ENCODE measurements at regions not wholly inside any gene's neighbourhood (a gene's known extent, or its start where the extent isn't known, plus 50 kb on each side); places are given as distances from the start of the nearest gene placed in this dataset.

DNA sequence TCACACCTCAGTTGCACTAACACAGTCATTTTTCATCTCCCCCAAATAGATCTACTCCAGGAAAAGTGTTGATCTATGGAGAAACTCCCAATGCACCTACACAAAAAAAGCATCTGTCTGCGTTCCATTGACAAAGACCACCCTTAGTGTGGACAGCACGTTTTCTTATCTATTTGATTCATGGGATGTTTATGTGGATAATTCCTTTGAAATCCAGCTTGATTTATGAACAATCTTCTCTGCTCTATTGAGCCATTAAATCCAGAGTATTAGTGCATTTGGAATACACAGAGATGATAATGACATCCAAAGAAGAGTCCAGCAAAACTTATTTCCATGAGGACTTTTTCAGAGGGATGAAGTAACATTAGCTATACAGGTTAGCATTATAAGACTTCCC lies 1221.9 kb upstream of the NXPH2 start:
- no peak overlapping the region for H3K4me3 Mint-ChIP-seq (ENCODE audit: unreplicated experiment)
- DNase-seq (ENCODE audit: unreplicated experiment), result no peak
- TF ChIP-seq, protein P1, sequence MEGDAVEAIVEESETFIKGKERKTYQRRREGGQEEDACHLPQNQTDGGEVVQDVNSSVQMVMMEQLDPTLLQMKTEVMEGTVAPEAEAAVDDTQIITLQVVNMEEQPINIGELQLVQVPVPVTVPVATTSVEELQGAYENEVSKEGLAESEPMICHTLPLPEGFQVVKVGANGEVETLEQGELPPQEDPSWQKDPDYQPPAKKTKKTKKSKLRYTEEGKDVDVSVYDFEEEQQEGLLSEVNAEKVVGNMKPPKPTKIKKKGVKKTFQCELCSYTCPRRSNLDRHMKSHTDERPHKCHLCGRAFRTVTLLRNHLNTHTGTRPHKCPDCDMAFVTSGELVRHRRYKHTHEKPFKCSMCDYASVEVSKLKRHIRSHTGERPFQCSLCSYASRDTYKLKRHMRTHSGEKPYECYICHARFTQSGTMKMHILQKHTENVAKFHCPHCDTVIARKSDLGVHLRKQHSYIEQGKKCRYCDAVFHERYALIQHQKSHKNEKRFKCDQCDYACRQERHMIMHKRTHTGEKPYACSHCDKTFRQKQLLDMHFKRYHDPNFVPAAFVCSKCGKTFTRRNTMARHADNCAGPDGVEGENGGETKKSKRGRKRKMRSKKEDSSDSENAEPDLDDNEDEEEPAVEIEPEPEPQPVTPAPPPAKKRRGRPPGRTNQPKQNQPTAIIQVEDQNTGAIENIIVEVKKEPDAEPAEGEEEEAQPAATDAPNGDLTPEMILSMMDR (IDR thresholded peaks at IDR 0.05; ENCODE audit: unreplicated experiment), result no peak
- intact Hi-C loops (cut with micrococcal nuclease), result no loop called here
- CTCF ChIA-PET, result interaction anchor here (0.6 kb wide), 1 partner anchor 859 kb away, joined by 4 read pairs; no protein-coding TSS in a partner anchor
- H3K4me1 Mint-ChIP-seq (ENCODE audit: insufficient read depth, unreplicated experiment), result no peaks in the 10 kb centered on the region
- no peaks in the 10 kb centered on the region for H3K36me3 Mint-ChIP-seq (ENCODE audit: insufficient read depth, unreplicated experiment)
- no TSS peak for BruUV-seq (replicated peaks)
- peaks cover 7% of the 10 kb centered on the region for H3K9me3 Mint-ChIP-seq (ENCODE audit: unreplicated experiment)
- H3K27ac Mint-ChIP-seq (ENCODE audit: low read depth, unreplicated experiment), result no peak overlapping the region
- POLR2A ChIA-PET, result no interaction called here
- peaks cover 47% of the 10 kb centered on the region for H3K27me3 Mint-ChIP-seq (ENCODE audit: insufficient read depth, unreplicated experiment)

DNA sequence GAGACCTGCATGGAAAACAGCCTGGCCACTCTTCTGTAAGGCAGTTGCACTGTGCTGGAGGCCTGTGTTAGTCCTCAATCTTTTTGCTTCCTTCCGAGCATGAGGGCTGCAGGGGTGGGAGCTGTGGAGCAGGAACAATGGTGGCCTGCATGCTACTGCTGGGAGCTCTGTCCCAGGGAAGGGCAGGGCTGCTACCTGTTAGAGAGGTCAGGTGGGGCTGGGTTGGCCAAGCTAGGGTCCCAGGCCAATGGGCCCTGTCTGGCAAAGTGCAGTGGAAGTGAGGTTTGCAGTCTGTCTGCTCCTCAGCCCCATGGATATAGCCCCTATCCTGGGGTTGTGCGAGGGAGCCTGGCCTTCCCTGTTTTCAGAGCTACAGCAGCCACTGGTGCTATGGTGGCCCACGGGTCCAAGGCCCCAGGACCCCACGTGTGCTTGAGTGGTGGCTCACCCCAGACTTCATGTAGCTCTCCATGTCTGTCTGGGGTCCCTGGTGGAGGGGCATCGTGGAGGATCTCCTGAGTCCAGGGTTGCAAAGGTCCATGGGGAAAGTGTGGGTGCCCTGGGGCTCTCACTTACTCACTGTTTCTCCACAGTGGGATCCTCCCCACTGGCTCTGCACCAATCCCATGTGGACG lies 1212.6 kb upstream of the NXPH2 start:
- H3K4me3 Mint-ChIP-seq (ENCODE audit: unreplicated experiment), result no peak overlapping the region
- CTCF ChIA-PET, result interaction anchor here (0.7 kb wide), 1 partner anchor 1349 kb away, joined by 3 read pairs; no protein-coding TSS in a partner anchor
- no peak for DNase-seq (ENCODE audit: unreplicated experiment)
- intact Hi-C loops (cut with micrococcal nuclease), result no loop called here
- no TSS peak for BruUV-seq (replicated peaks)
- peaks cover 17% of the 10 kb centered on the region for H3K27me3 Mint-ChIP-seq (ENCODE audit: insufficient read depth, unreplicated experiment)
- H3K36me3 Mint-ChIP-seq (ENCODE audit: insufficient read depth, unreplicated experiment), result peaks cover 6% of the 10 kb centered on the region
- H3K9me3 Mint-ChIP-seq (ENCODE audit: unreplicated experiment), result no peaks in the 10 kb centered on the region
- no peak overlapping the region for H3K27ac Mint-ChIP-seq (ENCODE audit: low read depth, unreplicated experiment)
- TF ChIP-seq, protein P1 (IDR thresholded peaks at IDR 0.05; ENCODE audit: unreplicated experiment), result no peak
- POLR2A ChIA-PET, result no interaction called here
- H3K4me1 Mint-ChIP-seq (ENCODE audit: insufficient read depth, unreplicated experiment), result no peaks in the 10 kb centered on the region

DNA sequence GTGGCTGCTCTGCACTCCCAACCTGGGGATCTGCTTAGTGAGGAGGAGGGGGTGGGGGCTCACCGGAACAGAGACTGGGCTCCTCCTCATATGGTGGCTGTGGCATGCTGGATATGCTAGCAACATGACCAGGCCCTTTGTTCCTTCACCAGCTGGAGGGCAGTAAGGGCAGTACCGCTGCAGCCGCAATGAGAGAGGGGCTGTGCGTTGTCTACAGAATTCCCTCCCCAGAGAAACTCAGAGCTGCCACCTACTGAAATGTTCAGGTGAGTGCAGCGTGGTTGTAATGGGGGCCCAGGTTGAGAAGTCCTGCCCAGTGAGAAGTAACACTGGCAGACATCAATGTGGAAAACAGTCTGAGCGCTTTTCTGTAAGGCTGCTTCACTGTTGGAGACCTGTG lies 1211.9 kb upstream of the NXPH2 start:
- DNase-seq (ENCODE audit: unreplicated experiment), result no peak
- Mint-ChIP-seq H3K36me3 (ENCODE audit: insufficient read depth, unreplicated experiment) (peaks cover 6% of the 10 kb centered on the region), H3K4me1 (ENCODE audit: insufficient read depth, unreplicated experiment) (no peaks in the 10 kb centered on the region), H3K9me3 (ENCODE audit: unreplicated experiment) (no peaks in the 10 kb centered on the region), H3K27ac (ENCODE audit: low read depth, unreplicated experiment) (no peak overlapping the region), H3K4me3 (ENCODE audit: unreplicated experiment) (no peak overlapping the region), H3K27me3 (ENCODE audit: insufficient read depth, unreplicated experiment) (peaks cover 15% of the 10 kb centered on the region)
- BruUV-seq (replicated peaks), result no TSS peak
- POLR2A ChIA-PET, result no interaction called here
- CTCF ChIA-PET, result interaction anchor here (0.6 kb wide), 1 partner anchor 13 kb away, joined by 3 read pairs; no protein-coding TSS in a partner anchor
- intact Hi-C loops (cut with micrococcal nuclease), result no loop called here
- TF ChIP-seq, protein P1 (IDR thresholded peaks at IDR 0.05; ENCODE audit: unreplicated experiment), result no peak

DNA sequence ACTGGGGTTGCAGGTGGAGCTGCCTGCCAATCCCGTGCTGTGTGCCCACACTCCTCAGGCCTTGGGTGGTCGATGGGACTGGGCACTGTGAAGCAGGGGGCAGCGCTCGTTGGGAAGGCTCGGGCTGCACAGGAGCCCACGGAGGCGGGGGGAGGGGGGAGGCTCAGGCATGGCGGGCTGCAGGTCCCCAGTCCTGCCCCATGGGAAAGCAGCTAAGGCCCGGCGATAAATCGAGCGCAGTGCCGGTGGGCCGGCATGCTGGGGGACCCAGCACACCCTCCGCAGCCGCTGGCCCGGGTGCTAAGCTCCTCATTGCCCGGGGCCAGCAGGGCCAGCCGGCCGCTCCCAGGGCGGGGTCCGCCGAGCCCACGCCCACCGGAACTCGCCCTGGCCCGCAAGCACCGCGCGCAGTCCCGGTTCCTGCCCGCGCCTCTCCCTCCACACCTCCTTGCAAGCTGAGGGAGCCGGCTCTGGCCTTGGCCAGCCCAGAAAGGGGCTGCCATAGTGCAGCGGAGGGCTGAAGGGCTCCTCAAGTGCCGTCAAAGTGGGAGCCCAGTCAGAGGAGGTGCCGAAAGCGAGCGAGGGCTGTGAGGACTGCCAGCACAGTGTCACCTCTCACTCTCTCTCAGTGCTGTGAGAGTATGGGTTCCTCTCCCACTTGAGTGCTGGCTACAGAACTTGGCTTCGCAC lies 1210.6 kb upstream of the NXPH2 start:
- no peak overlapping the region for H3K4me3 Mint-ChIP-seq (ENCODE audit: unreplicated experiment)
- H3K36me3 Mint-ChIP-seq (ENCODE audit: insufficient read depth, unreplicated experiment), result peaks cover 6% of the 10 kb centered on the region
- CTCF ChIA-PET, result interaction anchor here (0.7 kb wide), 1 partner anchor 125 kb away, joined by 3 read pairs; no protein-coding TSS in a partner anchor
- DNase-seq (ENCODE audit: unreplicated experiment), result no peak
- H3K27ac Mint-ChIP-seq (ENCODE audit: low read depth, unreplicated experiment), result no peak overlapping the region
- H3K9me3 Mint-ChIP-seq (ENCODE audit: unreplicated experiment), result peaks cover 7% of the 10 kb centered on the region
- POLR2A ChIA-PET, result no interaction called here
- TF ChIP-seq, protein P1 (IDR thresholded peaks at IDR 0.05; ENCODE audit: unreplicated experiment), result no peak
- H3K27me3 Mint-ChIP-seq (ENCODE audit: insufficient read depth, unreplicated experiment), result peaks cover 2% of the 10 kb centered on the region
- H3K4me1 Mint-ChIP-seq (ENCODE audit: insufficient read depth, unreplicated experiment), result no peaks in the 10 kb centered on the region
- no TSS peak for BruUV-seq (replicated peaks)
- intact Hi-C loops (cut with micrococcal nuclease), result no loop called here

All from MCF 10A (cell line).